Right atrium auricular region (tissue), 2 donors: ENCODE measurements at regions not wholly inside any gene's neighbourhood (a gene's known extent, or its start where the extent isn't known, plus 50 kb on each side); places are given as distances from the start of the nearest gene placed in this dataset.
A peak's percentile ranks its signal among the peaks of the same experiment; 100 is the strongest.

ENCODE experiments used
- DNase-seq: peaks from one replicate; pipeline ENCODE4 v3.0.0-alpha.2; 2019; ENCODE audit warnings: low spot score
- H3K27ac ChIP-seq, 2 donors: fragments of 200-600 bp; sonication (generic); 1 replicate in 1 of 2; 2 replicates in 1 of 2; pipeline ENCODE4 v1.5.1; 2016 to 2019
- H3K27me3 ChIP-seq, 2 donors: fragments of 200-600 bp; sonication (generic); one replicate each; pipeline versions ENCODE4 v1.5.1 to v1.6.0; 2017 to 2019
- H3K36me3 ChIP-seq: fragments of 200-600 bp; sonication (generic); one replicate; pipeline ENCODE4 v1.5.1; 2016
- H3K4me1 ChIP-seq, 2 donors: fragments of 200-600 bp; sonication (generic); one replicate each; pipeline versions ENCODE4 v1.5.1 to v1.6.0; 2017 to 2019
- H3K4me3 ChIP-seq, 2 donors: fragments of 200-600 bp; sonication (generic); 1 replicate in 1 of 2; 2 replicates in 1 of 2; pipeline ENCODE4 v1.5.1; 2017 to 2019; ENCODE audit warnings: mild to moderate bottlenecking in 1 of 2, moderate library complexity in 1 of 2
- H3K9me3 ChIP-seq, 2 donors: fragments of 200-600 bp; sonication (generic); one replicate each; pipeline ENCODE4 v1.5.1; 2019
- TF ChIP-seq, protein P1 (sequence below), 2 donors: fragments of 200-600 bp; sonication (generic); IDR thresholded peaks; one replicate each; pipeline ENCODE4 v1.5.1; 2019; ENCODE audit warnings: antibody characterized with exemption in 2 of 2

DNA sequence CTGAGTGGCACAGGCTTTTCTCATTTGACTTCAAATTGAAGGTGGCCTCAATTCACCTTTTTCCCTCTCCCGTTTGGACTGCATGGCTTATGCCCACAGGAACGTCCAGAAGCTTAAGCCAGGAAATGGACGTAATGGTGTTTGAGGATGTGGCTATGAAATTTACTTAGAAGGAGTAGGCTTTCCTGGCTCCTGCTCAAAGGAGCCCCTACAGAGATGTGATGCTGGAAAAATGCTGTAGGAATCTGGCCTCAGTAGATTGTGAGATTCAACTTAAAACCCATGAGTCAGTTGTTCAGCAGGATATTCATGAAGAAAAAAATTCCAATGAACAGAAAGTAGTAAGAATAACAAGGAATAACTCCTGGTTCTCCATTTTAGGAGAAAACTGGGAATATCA lies 129.0 kb downstream of the ICOS start:
- TF ChIP-seq, protein P1, sequence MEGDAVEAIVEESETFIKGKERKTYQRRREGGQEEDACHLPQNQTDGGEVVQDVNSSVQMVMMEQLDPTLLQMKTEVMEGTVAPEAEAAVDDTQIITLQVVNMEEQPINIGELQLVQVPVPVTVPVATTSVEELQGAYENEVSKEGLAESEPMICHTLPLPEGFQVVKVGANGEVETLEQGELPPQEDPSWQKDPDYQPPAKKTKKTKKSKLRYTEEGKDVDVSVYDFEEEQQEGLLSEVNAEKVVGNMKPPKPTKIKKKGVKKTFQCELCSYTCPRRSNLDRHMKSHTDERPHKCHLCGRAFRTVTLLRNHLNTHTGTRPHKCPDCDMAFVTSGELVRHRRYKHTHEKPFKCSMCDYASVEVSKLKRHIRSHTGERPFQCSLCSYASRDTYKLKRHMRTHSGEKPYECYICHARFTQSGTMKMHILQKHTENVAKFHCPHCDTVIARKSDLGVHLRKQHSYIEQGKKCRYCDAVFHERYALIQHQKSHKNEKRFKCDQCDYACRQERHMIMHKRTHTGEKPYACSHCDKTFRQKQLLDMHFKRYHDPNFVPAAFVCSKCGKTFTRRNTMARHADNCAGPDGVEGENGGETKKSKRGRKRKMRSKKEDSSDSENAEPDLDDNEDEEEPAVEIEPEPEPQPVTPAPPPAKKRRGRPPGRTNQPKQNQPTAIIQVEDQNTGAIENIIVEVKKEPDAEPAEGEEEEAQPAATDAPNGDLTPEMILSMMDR (IDR thresholded peaks at IDR 0.05): no peak
- no peak overlapping the region for H3K27ac ChIP-seq

DNA sequence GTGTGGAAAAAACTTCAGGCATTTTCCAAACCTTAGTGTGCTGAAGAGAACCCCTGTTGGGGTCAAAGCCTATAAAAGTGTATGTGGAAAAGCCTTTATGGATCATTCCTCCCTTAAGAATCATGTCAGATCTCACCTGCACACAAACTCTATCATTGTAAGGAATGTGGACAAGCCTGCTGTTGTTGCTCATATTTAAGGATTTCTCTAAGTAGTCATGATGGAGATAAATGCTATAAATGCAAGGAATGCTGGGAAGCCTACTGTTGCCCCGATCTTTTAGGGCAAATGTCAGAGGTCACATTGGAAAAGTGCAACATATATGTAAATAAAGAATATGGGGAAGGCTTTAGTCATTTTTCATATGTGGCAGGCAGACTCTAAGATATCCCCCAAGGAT lies 129.5 kb downstream of the ICOS start:
- TF ChIP-seq, protein P1 (IDR thresholded peaks at IDR 0.05): no peak
- H3K36me3 ChIP-seq: no peaks in the 10 kb centered on the region
- H3K9me3 ChIP-seq: no peaks in the 10 kb centered on the region
- H3K4me1 ChIP-seq: no peaks in the 10 kb centered on the region
- DNase-seq: no peak
- no peak overlapping the region for H3K4me3 ChIP-seq
- H3K27me3 ChIP-seq: no peaks in the 10 kb centered on the region
- H3K27ac ChIP-seq: no peak overlapping the region

More for the DNA sequence above, 129.0 kb downstream of the ICOS start:
- DNase-seq: no peak
- no peaks in the 10 kb centered on the region for H3K9me3 ChIP-seq
- no peaks in the 10 kb centered on the region for H3K36me3 ChIP-seq
- no peak overlapping the region for H3K4me3 ChIP-seq
- no peaks in the 10 kb centered on the region for H3K4me1 ChIP-seq
- no peaks in the 10 kb centered on the region for H3K27me3 ChIP-seq

DNA sequence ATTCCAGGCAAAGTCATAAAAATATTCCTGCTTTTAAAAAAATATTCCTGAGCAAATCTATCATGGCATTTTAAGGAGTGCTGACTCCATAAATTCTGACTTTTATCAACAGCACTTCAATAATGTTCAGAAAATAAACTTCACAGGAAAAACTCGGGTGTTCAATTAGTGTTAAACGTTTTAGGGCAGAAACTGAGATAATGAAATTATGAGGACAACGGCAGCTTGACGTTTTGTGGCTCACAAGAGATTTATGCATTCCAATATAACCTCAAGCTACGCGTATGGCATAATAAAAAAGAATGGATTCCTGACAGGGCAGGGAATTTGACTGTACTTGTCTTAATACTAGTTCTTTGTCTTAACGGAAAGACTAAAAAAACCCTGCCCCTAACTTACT lies 133.2 kb downstream of the ICOS start:
- H3K4me1 ChIP-seq: no peaks in the 10 kb centered on the region
- TF ChIP-seq, protein P1 (IDR thresholded peaks at IDR 0.05): no peak
- no peak overlapping the region for H3K27ac ChIP-seq
- H3K36me3 ChIP-seq: no peaks in the 10 kb centered on the region
- no peaks in the 10 kb centered on the region for H3K27me3 ChIP-seq
- no peak for DNase-seq
- H3K9me3 ChIP-seq: no peaks in the 10 kb centered on the region
- no peak overlapping the region for H3K4me3 ChIP-seq

DNA sequence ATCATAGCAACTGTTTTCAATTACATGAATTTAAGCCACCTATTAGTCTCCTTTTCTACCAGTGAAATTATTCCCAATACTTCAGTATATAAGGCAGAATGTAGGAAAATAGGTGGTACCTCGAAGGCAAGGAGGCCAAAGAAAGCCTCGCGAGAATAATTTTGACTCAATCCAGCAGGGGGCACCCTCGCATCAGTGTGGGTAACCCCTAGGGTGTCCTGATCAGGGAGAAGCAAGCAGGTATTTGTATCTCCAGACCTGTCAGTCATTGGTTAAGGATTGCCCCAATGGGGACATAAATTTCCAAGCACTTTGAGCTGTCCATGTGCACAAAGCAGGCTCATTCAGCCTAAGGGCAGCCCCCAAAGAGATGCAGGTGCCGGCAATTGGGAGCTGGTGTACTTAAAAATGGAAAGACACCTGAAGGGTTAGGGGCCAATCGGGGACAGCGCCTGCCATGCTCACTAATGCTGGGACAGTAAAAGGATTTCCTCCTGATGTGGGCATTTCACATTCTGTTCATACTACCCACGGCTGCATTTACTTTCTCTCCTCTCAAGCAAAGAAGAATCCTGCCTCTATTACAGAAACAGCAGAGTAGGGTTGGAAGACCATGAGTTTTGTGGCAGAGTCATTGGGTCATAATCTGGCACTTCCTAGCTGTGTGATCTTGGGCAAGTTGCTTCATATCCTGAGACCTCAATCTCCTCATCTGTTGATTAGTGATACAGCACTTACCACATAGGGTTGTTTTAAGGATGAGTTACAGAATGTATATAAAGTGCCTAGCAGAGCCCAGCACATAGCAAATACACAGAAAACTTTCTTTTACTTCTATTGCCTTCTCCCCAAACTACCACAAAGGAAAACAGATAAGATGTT lies 136.1 kb downstream of the ICOS start:
- H3K4me1 ChIP-seq: no peaks in the 10 kb centered on the region
- H3K9me3 ChIP-seq: no peaks in the 10 kb centered on the region
- no peaks in the 10 kb centered on the region for H3K36me3 ChIP-seq
- H3K27me3 ChIP-seq: no peaks in the 10 kb centered on the region
- H3K4me3 ChIP-seq: no peak overlapping the region
- no peak for DNase-seq
- TF ChIP-seq, protein P1 (IDR thresholded peaks at IDR 0.05): peak in 1 of 2 donors; percentile 54
- H3K27ac ChIP-seq: no peak overlapping the region

DNA sequence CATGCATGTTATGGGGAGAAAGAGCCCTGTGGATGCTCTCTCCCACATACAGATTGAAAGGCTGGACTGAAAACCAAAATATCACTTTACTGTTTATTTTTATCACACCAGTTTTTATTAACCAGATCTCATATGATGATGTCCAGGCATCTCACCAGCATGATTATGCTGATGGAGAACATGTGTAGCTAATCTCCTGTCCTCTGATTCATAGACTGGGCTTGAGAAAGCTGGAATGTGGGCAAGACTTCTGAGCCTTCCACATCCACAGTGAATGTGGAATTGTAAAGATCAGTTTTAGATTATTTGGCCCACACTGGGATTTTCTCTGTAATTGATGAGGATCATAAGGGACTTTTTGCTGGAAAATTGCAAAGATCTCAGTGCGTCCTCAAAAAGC lies 137.9 kb downstream of the ICOS start:
- H3K36me3 ChIP-seq: no peaks in the 10 kb centered on the region
- no peaks in the 10 kb centered on the region for H3K4me1 ChIP-seq
- no peak overlapping the region for H3K4me3 ChIP-seq
- H3K9me3 ChIP-seq: no peaks in the 10 kb centered on the region
- no peak for DNase-seq
- H3K27ac ChIP-seq: no peak overlapping the region
- TF ChIP-seq, protein P1 (IDR thresholded peaks at IDR 0.05): no peak
- no peaks in the 10 kb centered on the region for H3K27me3 ChIP-seq
